ENCODE measurements at regions not wholly inside any gene's neighbourhood (a gene's known extent, or its start where the extent isn't known, plus 50 kb on each side); places are given as distances from the start of the nearest gene placed in this dataset.

- H2BK5ac ChIP-seq (ENCODE audit: insufficient read length, low read length) = no peak overlapping the region
- no peaks in the 10 kb centered on the region for H4K20me1 ChIP-seq (ENCODE audit: control insufficient read depth, insufficient read depth, insufficient read length)
- no peak overlapping the region for H4K5ac ChIP-seq (ENCODE audit: insufficient read length, low read depth, low read length)
- no peak for DNase-seq
- no peaks in the 10 kb centered on the region for H3K4me1 ChIP-seq (ENCODE audit: insufficient read depth, low read length)
- no CpG with 5 or more reads among the region's 3 CpGs for WGBS (ENCODE audit: extremely low coverage, insufficient read length, low lambda C conversion rate)
- H3K27ac ChIP-seq (ENCODE audit: insufficient read length, low read depth, low read length) = no peak overlapping the region
- no peak overlapping the region for H2BK120ac ChIP-seq (ENCODE audit: low read depth, low read length, poor library complexity, severe bottlenecking)
- no peak overlapping the region for H3K23ac ChIP-seq (ENCODE audit: insufficient read length, low read depth, low read length)
- no peak overlapping the region for H4K8ac ChIP-seq (replicated peaks; ENCODE audit: insufficient read length, low read depth, low read length)
- H3K9me3 ChIP-seq (ENCODE audit: control insufficient read depth, low read depth, low read length) = no peaks in the 10 kb centered on the region
- TF ChIP-seq, protein P1, sequence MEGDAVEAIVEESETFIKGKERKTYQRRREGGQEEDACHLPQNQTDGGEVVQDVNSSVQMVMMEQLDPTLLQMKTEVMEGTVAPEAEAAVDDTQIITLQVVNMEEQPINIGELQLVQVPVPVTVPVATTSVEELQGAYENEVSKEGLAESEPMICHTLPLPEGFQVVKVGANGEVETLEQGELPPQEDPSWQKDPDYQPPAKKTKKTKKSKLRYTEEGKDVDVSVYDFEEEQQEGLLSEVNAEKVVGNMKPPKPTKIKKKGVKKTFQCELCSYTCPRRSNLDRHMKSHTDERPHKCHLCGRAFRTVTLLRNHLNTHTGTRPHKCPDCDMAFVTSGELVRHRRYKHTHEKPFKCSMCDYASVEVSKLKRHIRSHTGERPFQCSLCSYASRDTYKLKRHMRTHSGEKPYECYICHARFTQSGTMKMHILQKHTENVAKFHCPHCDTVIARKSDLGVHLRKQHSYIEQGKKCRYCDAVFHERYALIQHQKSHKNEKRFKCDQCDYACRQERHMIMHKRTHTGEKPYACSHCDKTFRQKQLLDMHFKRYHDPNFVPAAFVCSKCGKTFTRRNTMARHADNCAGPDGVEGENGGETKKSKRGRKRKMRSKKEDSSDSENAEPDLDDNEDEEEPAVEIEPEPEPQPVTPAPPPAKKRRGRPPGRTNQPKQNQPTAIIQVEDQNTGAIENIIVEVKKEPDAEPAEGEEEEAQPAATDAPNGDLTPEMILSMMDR (conservative IDR thresholded peaks at IDR 0.05) = no peak
- no peak overlapping the region for H3K9ac ChIP-seq (ENCODE audit: extremely low read depth, insufficient read length, low read length)
- H3K23me2 ChIP-seq (ENCODE audit: insufficient read length, low read depth, low read length, poor library complexity, severe bottlenecking) = no peaks in the 10 kb centered on the region
- H3K27ac Mint-ChIP-seq = no peak overlapping the region
- no peak overlapping the region for H2BK20ac ChIP-seq (ENCODE audit: low read depth, low read length, poor library complexity, severe bottlenecking)
- no peak overlapping the region for H3K18ac ChIP-seq (ENCODE audit: insufficient read length, low read depth, low read length)
- peaks cover 92% of the 10 kb centered on the region for H3K27me3 Mint-ChIP-seq (ENCODE audit: low read depth)
- no peak overlapping the region for H4K91ac ChIP-seq (ENCODE audit: insufficient read length, low read depth, low read length)
- H3K4me3 Mint-ChIP-seq = no peak overlapping the region
- no peak overlapping the region for H3K56ac ChIP-seq (ENCODE audit: insufficient read length, low read depth, low read length)
- no peaks in the 10 kb centered on the region for H3K79me1 ChIP-seq (ENCODE audit: insufficient read depth, low read depth, low read length, poor library complexity, severe bottlenecking)
- H3K9me3 Mint-ChIP-seq = peaks cover 80 to 85% of the 10 kb centered on the region in 2 experiments
- no peak overlapping the region for H2AK5ac ChIP-seq (ENCODE audit: insufficient read length, low read length)
- H3T11ph ChIP-seq (ENCODE audit: low read length) = no peak overlapping the region
- no peak overlapping the region for H3K14ac ChIP-seq (ENCODE audit: insufficient read depth, low read length)
- no peak overlapping the region for H3K4me2 ChIP-seq (ENCODE audit: insufficient read depth, insufficient read length, low read length)
- no peak overlapping the region for H2BK12ac ChIP-seq (ENCODE audit: insufficient read length, low read depth, low read length)
- no peaks in the 10 kb centered on the region for H3K79me2 ChIP-seq (ENCODE audit: insufficient read depth, low read length)
- peaks cover 4 to 24% of the 10 kb centered on the region in 2 experiments for H3K4me1 Mint-ChIP-seq
- peaks cover 21% of the 10 kb centered on the region for H3K27me3 ChIP-seq (ENCODE audit: insufficient read depth, low read length)
- peaks cover 0 to 4% (median 0%) of the 10 kb centered on the region in 3 experiments; a peak in 4 of 7 replicates for H3K36me3 Mint-ChIP-seq (ENCODE audit: insufficient read depth in 1 of 3, low read depth in 3 of 3)
- no peak overlapping the region for H2AFZ ChIP-seq (ENCODE audit: low read length)
- H3K4ac ChIP-seq (ENCODE audit: low read depth, low read length) = no peak overlapping the region
- H2BK15ac ChIP-seq (ENCODE audit: low read depth, low read length) = no peak overlapping the region
Observed at GRCh38 chrX:69287095-69287494, 121.8 kb upstream of the PJA1 start.
